ENCODE measurements at regions not wholly inside any gene's neighbourhood (a gene's known extent, or its start where the extent isn't known, plus 50 kb on each side); places are given as distances from the start of the nearest gene placed in this dataset.

GRCh38 chr7:116113310-116113709 is 82.7 kb upstream of the TFEC start:
- ChIA-PET CTCF (no interaction called here), POLR2A (no interaction called here)
- no peak for DNase-seq (ENCODE audit: extremely low spot score)
- TF ChIP-seq PKNOX1 (IDR thresholded peaks at IDR 0.05) (no peak), FOXM1 (IDR thresholded peaks at IDR 0.05; ENCODE audit: borderline replicate concordance) (no peak), HDGF (IDR thresholded peaks at IDR 0.05; ENCODE audit: borderline replicate concordance) (no peak), FOXA1 (IDR thresholded peaks at IDR 0.05) (no peak), LEF1 (IDR thresholded peaks at IDR 0.05; ENCODE audit: borderline replicate concordance) (no peak), ELF4 (IDR thresholded peaks at IDR 0.05) (no peak), SP1 (IDR thresholded peaks at IDR 0.05) (no peak), CTBP1 (IDR thresholded peaks at IDR 0.05; ENCODE audit: borderline replicate concordance) (no peak), BHLHE40 (IDR thresholded peaks at IDR 0.05; ENCODE audit: borderline replicate concordance) (no peak), ZNF384 (IDR thresholded peaks at IDR 0.05) (no peak), SUZ12 (IDR thresholded peaks at IDR 0.05) (no peak), NFRKB (IDR thresholded peaks at IDR 0.05) (no peak), L3MBTL2 (conservative IDR thresholded peaks at IDR 0.05) (no peak), TARDBP (IDR thresholded peaks at IDR 0.05) (no peak), FOXK2 (IDR thresholded peaks at IDR 0.05) (no peak)

DNA sequence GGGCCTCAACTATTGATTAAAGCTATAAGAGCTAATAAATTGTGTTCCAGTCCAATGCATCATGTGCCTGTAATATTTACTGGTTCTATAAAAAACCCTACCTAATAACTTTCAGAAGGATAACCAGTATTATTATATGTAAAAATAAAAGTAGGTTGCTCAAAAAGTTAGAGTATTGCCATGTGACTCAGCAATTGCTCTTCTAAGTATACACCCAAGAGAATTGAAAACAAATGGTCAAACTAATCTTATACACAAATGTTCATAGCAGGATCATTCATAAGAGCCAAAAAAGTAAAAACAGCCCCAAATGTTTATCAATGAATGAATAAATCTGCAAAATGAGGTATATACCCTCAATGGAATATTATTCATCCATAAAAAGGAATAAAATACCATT is 89.5 kb upstream of the TES start:
- no peak for TF ChIP-seq FOXK2 (IDR thresholded peaks at IDR 0.05)
- no peak for TF ChIP-seq ZNF384 (IDR thresholded peaks at IDR 0.05)
- no peak for TF ChIP-seq CTBP1 (IDR thresholded peaks at IDR 0.05; ENCODE audit: borderline replicate concordance)
- TF ChIP-seq PKNOX1 (IDR thresholded peaks at IDR 0.05): no peak
- TF ChIP-seq TARDBP (IDR thresholded peaks at IDR 0.05): no peak
- TF ChIP-seq SUZ12 (IDR thresholded peaks at IDR 0.05): no peak
- no peak for TF ChIP-seq ELF4 (IDR thresholded peaks at IDR 0.05)
- TF ChIP-seq L3MBTL2 (conservative IDR thresholded peaks at IDR 0.05): no peak
- no peak for TF ChIP-seq SP1 (IDR thresholded peaks at IDR 0.05)
- no peak for TF ChIP-seq ARNT (IDR thresholded peaks at IDR 0.05)
- TF ChIP-seq LEF1 (IDR thresholded peaks at IDR 0.05; ENCODE audit: borderline replicate concordance): no peak
- TF ChIP-seq FOXM1 (IDR thresholded peaks at IDR 0.05; ENCODE audit: borderline replicate concordance): no peak
- TF ChIP-seq NFRKB (IDR thresholded peaks at IDR 0.05): no peak
- TF ChIP-seq FOXA1 (IDR thresholded peaks at IDR 0.05): no peak
- no peak for TF ChIP-seq HDGF (IDR thresholded peaks at IDR 0.05; ENCODE audit: borderline replicate concordance)
- no peak for TF ChIP-seq BHLHE40 (IDR thresholded peaks at IDR 0.05; ENCODE audit: borderline replicate concordance)
- ChIA-PET POLR2A (no interaction called here), CTCF (no interaction called here)
- DNase-seq (ENCODE audit: extremely low spot score): no peak

DNA sequence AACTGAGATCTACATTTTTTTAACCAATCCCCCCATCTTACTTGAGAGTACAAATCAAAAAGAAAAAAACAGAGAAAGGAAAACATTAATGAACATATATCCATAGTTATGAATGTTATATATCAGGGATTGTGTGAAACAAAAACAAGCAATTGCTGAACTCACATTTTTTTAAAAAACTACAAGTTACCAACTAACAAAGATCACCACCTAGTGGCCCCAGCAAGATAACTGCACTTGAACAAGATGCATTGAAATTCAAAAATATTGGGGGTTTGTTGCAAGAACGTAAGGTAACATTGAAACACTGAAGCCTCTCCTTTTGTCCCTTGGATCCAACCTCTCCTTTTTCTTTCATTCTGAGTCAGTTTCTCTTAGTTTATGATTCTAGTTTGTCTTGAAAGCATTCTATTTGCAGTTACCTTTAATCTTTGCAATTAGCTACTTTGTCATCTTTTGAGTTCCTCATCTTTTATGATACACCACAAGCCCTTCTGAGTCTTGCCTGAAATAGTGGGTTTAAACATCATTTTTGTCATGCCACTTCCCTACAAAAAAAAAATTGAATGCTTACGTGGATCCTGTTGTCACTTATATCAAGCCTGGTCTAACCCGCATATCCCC is 87.3 kb upstream of the TES start:
- CTCF ChIA-PET: interaction anchor here (0.7 to 1.3 kb wide), 3 partner anchors 15 to 268 kb away, joined by 3 read pairs; no protein-coding TSS in a partner anchor
- TF ChIP-seq ZNF384 (IDR thresholded peaks at IDR 0.05) (peak; percentile 92), HDGF (IDR thresholded peaks at IDR 0.05; ENCODE audit: borderline replicate concordance) (no peak)
- POLR2A ChIA-PET: no interaction called here
- peak; percentile 21 for DNase-seq (ENCODE audit: extremely low spot score)

DNA sequence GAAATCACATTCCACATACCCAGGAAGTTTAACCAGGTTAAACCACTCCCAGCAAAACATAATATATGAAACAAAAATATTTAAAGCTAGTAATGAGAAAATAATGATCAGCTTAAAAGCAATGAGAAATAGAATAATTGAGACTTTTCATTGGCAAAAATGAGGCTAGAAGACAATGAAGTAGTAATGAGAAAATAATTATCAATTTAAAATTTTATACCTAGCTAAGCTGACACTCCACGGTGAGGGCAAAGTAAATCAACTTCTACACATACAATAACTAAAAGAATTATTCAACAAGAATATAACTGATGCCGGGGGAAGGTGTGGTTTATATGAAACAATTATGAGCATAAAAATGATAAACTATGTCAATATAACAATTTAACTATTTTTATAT is 82.2 kb upstream of the TES start:
- DNase-seq (ENCODE audit: extremely low spot score): no peak
- no peak for TF ChIP-seq ARNT (IDR thresholded peaks at IDR 0.05)
- TF ChIP-seq TARDBP (IDR thresholded peaks at IDR 0.05): no peak
- ChIA-PET CTCF (no interaction called here), POLR2A (no interaction called here)

- ChIA-PET CTCF (interaction anchor here (1.1 to 1.2 kb wide), 2 partner anchors 8 to 45 kb away, joined by 3 to 4 read pairs; no protein-coding TSS in a partner anchor), POLR2A (no interaction called here)
- TF ChIP-seq HDGF (IDR thresholded peaks at IDR 0.05; ENCODE audit: borderline replicate concordance) (no peak), ARNT (IDR thresholded peaks at IDR 0.05) (no peak), CTBP1 (IDR thresholded peaks at IDR 0.05; ENCODE audit: borderline replicate concordance) (no peak), NFRKB (IDR thresholded peaks at IDR 0.05) (no peak), PKNOX1 (IDR thresholded peaks at IDR 0.05) (peak; percentile 46; the same call in 1 of the 2 replicates), L3MBTL2 (conservative IDR thresholded peaks at IDR 0.05) (no peak), FOXM1 (IDR thresholded peaks at IDR 0.05; ENCODE audit: borderline replicate concordance) (no peak)
- DNase-seq (ENCODE audit: extremely low spot score): no peak
Measured at GRCh38 chr7:116135306-116135705, 75.0 kb upstream of the TES start.

- TF ChIP-seq FOXA1 (IDR thresholded peaks at IDR 0.05) (no peak), PKNOX1 (IDR thresholded peaks at IDR 0.05) (no peak), SP1 (IDR thresholded peaks at IDR 0.05) (no peak), ARNT (IDR thresholded peaks at IDR 0.05) (no peak), FOXM1 (IDR thresholded peaks at IDR 0.05; ENCODE audit: borderline replicate concordance) (no peak), HDGF (IDR thresholded peaks at IDR 0.05; ENCODE audit: borderline replicate concordance) (no peak)
- ChIA-PET CTCF (interaction anchor here (0.6 to 1.4 kb wide), 7 partner anchors 15 to 453 kb away, joined by 3 to 6 read pairs (median 4); no protein-coding TSS in a partner anchor), POLR2A (no interaction called here)
- DNase-seq (ENCODE audit: extremely low spot score): peak; percentile 49
Measured at GRCh38 chr7:116138202-116138801, 72.0 kb upstream of the TES start.
